ENCODE measurements at regions not wholly inside any gene's neighbourhood (a gene's known extent, or its start where the extent isn't known, plus 50 kb on each side); places are given as distances from the start of the nearest gene placed in this dataset.

DNA sequence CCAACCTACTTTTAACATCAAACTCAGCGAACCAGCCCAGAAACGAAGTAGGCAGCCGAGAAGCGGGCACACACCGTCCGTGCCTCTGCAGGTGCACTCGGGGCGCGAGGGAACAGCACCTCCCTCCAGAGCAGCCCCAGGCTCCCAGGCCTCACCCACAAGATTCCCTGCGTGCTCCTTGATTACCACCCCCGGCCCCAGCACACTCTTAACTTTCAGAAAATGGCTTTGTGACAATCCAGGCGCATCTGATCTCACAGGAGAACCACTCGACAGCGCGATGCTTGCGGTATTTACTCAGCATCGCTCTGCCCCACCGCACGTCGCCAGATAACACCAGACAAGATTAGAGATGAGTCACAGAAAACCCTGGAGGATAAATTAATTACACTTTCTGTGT lies 134.9 kb upstream of the SPACA7 start:
- Histone ChIP-seq H3K14ac (ENCODE audit: low read length) (no peak overlapping the region), H3K4me3 (ENCODE audit: low read depth, low read length) (no peak overlapping the region), H3K4me2 (ENCODE audit: low read length) (no peak overlapping the region), H4K12ac (ENCODE audit: low read depth, low read length) (no peak overlapping the region), H3K9me3 (ENCODE audit: insufficient read depth, low read depth, low read length) (peaks cover 11% of the 10 kb centered on the region), H3K9ac (ENCODE audit: low read length) (no peak overlapping the region), H2BK12ac (ENCODE audit: low read length) (no peak overlapping the region), H3K36me3 (ENCODE audit: control insufficient read depth in 1 of 2, insufficient read depth in 2 of 2, low read length in 2 of 2) (no peaks in the 10 kb centered on the region), H2BK5ac (ENCODE audit: low read depth, low read length, poor library complexity) (no peak overlapping the region), H3K18ac (ENCODE audit: low read length) (no peak overlapping the region), H3K4ac (ENCODE audit: low read depth, low read length) (no peak overlapping the region), H2BK120ac (ENCODE audit: insufficient read depth, low read length, poor library complexity) (no peak overlapping the region), H4K8ac (ENCODE audit: low read depth, low read length) (no peak overlapping the region), H3K27ac (ENCODE audit: low read depth, low read length) (no peak overlapping the region), H3K27me3 (ENCODE audit: insufficient read depth, low read length) (no peaks in the 10 kb centered on the region), H4K91ac (ENCODE audit: low read depth, low read length) (no peak overlapping the region), H2AFZ (ENCODE audit: insufficient read depth, low read length, poor library complexity) (no peak overlapping the region), H2AK5ac (ENCODE audit: low read length) (no peak overlapping the region), H3K79me2 (ENCODE audit: control insufficient read depth, insufficient read depth, low read length, poor library complexity) (no peaks in the 10 kb centered on the region), H3K23ac (ENCODE audit: low read length) (no peak overlapping the region), H3K4me1 (ENCODE audit: control insufficient read depth in 1 of 2, insufficient read depth in 2 of 2, low read length in 2 of 2) (no peaks in the 10 kb centered on the region), H3K79me1 (ENCODE audit: low read length) (no peaks in the 10 kb centered on the region)
- no peak for DNase-seq
- WGBS (ENCODE audit: extremely low coverage, insufficient coverage, insufficient read length) = no CpG with 5 or more reads among the region's 20 CpGs

- Histone ChIP-seq H3K36me3 (ENCODE audit: control insufficient read depth in 1 of 2, insufficient read depth in 2 of 2, low read length in 2 of 2) (no peaks in the 10 kb centered on the region), H3K4me2 (ENCODE audit: low read length) (no peak overlapping the region), H2BK120ac (ENCODE audit: insufficient read depth, low read length, poor library complexity) (no peak overlapping the region), H3K79me2 (ENCODE audit: control insufficient read depth, insufficient read depth, low read length, poor library complexity) (no peaks in the 10 kb centered on the region), H3K27ac (ENCODE audit: low read depth, low read length) (no peak overlapping the region), H3K4me1 (ENCODE audit: control insufficient read depth in 1 of 2, insufficient read depth in 2 of 2, low read length in 2 of 2) (no peaks in the 10 kb centered on the region), H3K9me3 (ENCODE audit: insufficient read depth, low read depth, low read length) (peaks cover 13% of the 10 kb centered on the region), H3K14ac (ENCODE audit: low read length) (no peak overlapping the region), H4K91ac (ENCODE audit: low read depth, low read length) (no peak overlapping the region), H2BK12ac (ENCODE audit: low read length) (no peak overlapping the region), H3K23ac (ENCODE audit: low read length) (no peak overlapping the region), H3K4ac (ENCODE audit: low read depth, low read length) (no peak overlapping the region), H2BK5ac (ENCODE audit: low read depth, low read length, poor library complexity) (no peak overlapping the region), H3K27me3 (ENCODE audit: insufficient read depth, low read length) (no peaks in the 10 kb centered on the region), H3K4me3 (ENCODE audit: low read depth, low read length) (no peak overlapping the region), H3K18ac (ENCODE audit: low read length) (no peak overlapping the region), H3K9ac (ENCODE audit: low read length) (no peak overlapping the region), H4K8ac (ENCODE audit: low read depth, low read length) (no peak overlapping the region), H3K79me1 (ENCODE audit: low read length) (no peaks in the 10 kb centered on the region), H4K12ac (ENCODE audit: low read depth, low read length) (no peak overlapping the region), H2AFZ (ENCODE audit: insufficient read depth, low read length, poor library complexity) (no peak overlapping the region), H2AK5ac (ENCODE audit: low read length) (no peak overlapping the region)
- no peak for DNase-seq
- WGBS (ENCODE audit: extremely low coverage, insufficient coverage, insufficient read length) = no CpG with 5 or more reads among the region's 7 CpGs
Measured at GRCh38 chr13:112242777-112243176, 133.4 kb upstream of the SPACA7 start.

GRCh38 chr13:112244061-112244460 lies 132.1 kb upstream of the SPACA7 start:
- DNase-seq = no peak
- Histone ChIP-seq H3K23ac (ENCODE audit: low read length) (no peak overlapping the region), H3K9me3 (ENCODE audit: insufficient read depth, low read depth, low read length) (peaks cover 5% of the 10 kb centered on the region), H3K27me3 (ENCODE audit: insufficient read depth, low read length) (no peaks in the 10 kb centered on the region), H2BK5ac (ENCODE audit: low read depth, low read length, poor library complexity) (no peak overlapping the region), H3K27ac (ENCODE audit: low read depth, low read length) (no peak overlapping the region), H3K79me1 (ENCODE audit: low read length) (no peaks in the 10 kb centered on the region), H3K14ac (ENCODE audit: low read length) (no peak overlapping the region), H3K9ac (ENCODE audit: low read length) (no peak overlapping the region), H2AK5ac (ENCODE audit: low read length) (no peak overlapping the region), H3K79me2 (ENCODE audit: control insufficient read depth, insufficient read depth, low read length, poor library complexity) (no peaks in the 10 kb centered on the region), H4K91ac (ENCODE audit: low read depth, low read length) (no peak overlapping the region), H2AFZ (ENCODE audit: insufficient read depth, low read length, poor library complexity) (no peak overlapping the region), H2BK120ac (ENCODE audit: insufficient read depth, low read length, poor library complexity) (no peak overlapping the region), H3K4ac (ENCODE audit: low read depth, low read length) (no peak overlapping the region), H3K4me3 (ENCODE audit: low read depth, low read length) (no peak overlapping the region), H3K36me3 (ENCODE audit: control insufficient read depth in 1 of 2, insufficient read depth in 2 of 2, low read length in 2 of 2) (no peaks in the 10 kb centered on the region), H4K8ac (ENCODE audit: low read depth, low read length) (no peak overlapping the region), H3K4me1 (ENCODE audit: control insufficient read depth in 1 of 2, insufficient read depth in 2 of 2, low read length in 2 of 2) (no peaks in the 10 kb centered on the region), H3K18ac (ENCODE audit: low read length) (no peak overlapping the region), H4K12ac (ENCODE audit: low read depth, low read length) (no peak overlapping the region), H2BK12ac (ENCODE audit: low read length) (no peak overlapping the region), H3K4me2 (ENCODE audit: low read length) (no peak overlapping the region)
- no CpG with 5 or more reads among the region's 11 CpGs for WGBS (ENCODE audit: extremely low coverage, insufficient coverage, insufficient read length)

DNA sequence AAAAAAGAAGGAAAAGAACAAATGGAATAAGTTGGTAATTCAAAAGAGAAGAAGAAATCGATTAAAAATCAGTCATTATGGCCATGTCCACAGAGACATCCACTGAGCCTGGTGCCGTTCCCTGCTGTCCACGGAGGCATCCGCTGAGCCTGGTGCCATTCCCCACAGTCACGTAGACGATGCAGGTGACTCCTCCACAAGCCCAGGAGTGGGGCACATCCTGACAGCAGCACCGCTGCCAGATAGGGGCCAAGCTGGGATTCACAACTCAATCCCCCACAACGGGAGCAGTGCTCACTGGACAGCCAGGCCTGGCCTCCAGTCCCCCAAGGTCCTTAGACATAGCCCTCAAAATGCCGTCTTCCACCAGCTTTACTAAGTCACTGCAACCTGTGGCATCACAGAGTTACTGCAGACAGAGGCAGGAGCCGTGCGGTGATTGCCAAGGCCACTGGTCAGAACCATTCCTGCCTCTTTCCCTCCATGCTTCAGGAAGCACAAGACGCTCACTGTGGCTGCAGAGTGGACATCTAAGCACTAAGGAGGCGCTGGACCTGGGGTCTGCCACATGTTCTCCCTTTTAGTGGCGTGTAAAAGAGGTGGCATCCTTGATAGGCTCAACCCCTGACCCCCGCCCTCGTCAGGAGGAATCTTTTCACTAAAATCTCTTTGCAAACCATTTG lies 131.5 kb upstream of the SPACA7 start:
- Histone ChIP-seq H2BK120ac (ENCODE audit: insufficient read depth, low read length, poor library complexity) (no peak overlapping the region), H3K4me3 (ENCODE audit: low read depth, low read length) (no peak overlapping the region), H2AFZ (ENCODE audit: insufficient read depth, low read length, poor library complexity) (no peak overlapping the region), H3K27me3 (ENCODE audit: insufficient read depth, low read length) (no peaks in the 10 kb centered on the region), H3K4ac (ENCODE audit: low read depth, low read length) (no peak overlapping the region), H2BK12ac (ENCODE audit: low read length) (no peak overlapping the region), H3K36me3 (ENCODE audit: control insufficient read depth in 1 of 2, insufficient read depth in 2 of 2, low read length in 2 of 2) (no peaks in the 10 kb centered on the region), H4K91ac (ENCODE audit: low read depth, low read length) (no peak overlapping the region), H4K12ac (ENCODE audit: low read depth, low read length) (no peak overlapping the region), H3K79me1 (ENCODE audit: low read length) (no peaks in the 10 kb centered on the region), H3K4me1 (ENCODE audit: control insufficient read depth in 1 of 2, insufficient read depth in 2 of 2, low read length in 2 of 2) (no peaks in the 10 kb centered on the region), H3K23ac (ENCODE audit: low read length) (no peak overlapping the region), H3K79me2 (ENCODE audit: control insufficient read depth, insufficient read depth, low read length, poor library complexity) (no peaks in the 10 kb centered on the region), H2AK5ac (ENCODE audit: low read length) (no peak overlapping the region), H3K27ac (ENCODE audit: low read depth, low read length) (no peak overlapping the region), H3K14ac (ENCODE audit: low read length) (no peak overlapping the region), H4K8ac (ENCODE audit: low read depth, low read length) (no peak overlapping the region), H3K9ac (ENCODE audit: low read length) (no peak overlapping the region), H2BK5ac (ENCODE audit: low read depth, low read length, poor library complexity) (no peak overlapping the region), H3K4me2 (ENCODE audit: low read length) (no peak overlapping the region), H3K9me3 (ENCODE audit: insufficient read depth, low read depth, low read length) (peaks cover 5% of the 10 kb centered on the region), H3K18ac (ENCODE audit: low read length) (no peak overlapping the region)
- no peak for DNase-seq
- WGBS (ENCODE audit: extremely low coverage, insufficient coverage, insufficient read length) = no CpG with 5 or more reads among the region's 16 CpGs

All from trophoblast cell (in vitro differentiated cells and primary cell).